GM21528 (cell line): ENCODE measurements at regions not wholly inside any gene's neighbourhood (a gene's known extent, or its start where the extent isn't known, plus 50 kb on each side); places are given as distances from the start of the nearest gene placed in this dataset.
"Not testable (repeated sequence)": the region's sequence is repeated elsewhere in the genome, so short reads cannot be mapped to it uniquely, and the experiment has no call there.

Source experiments
- ATAC-seq: cut with Tn5 transposase; IDR thresholded peaks from one replicate; pipeline ENCODE4 v1.9.1; 2021; ENCODE audit warnings: mild to moderate bottlenecking, moderate library complexity; ENCODE audit not compliant: unreplicated experiment, low FRiP score

DNA sequence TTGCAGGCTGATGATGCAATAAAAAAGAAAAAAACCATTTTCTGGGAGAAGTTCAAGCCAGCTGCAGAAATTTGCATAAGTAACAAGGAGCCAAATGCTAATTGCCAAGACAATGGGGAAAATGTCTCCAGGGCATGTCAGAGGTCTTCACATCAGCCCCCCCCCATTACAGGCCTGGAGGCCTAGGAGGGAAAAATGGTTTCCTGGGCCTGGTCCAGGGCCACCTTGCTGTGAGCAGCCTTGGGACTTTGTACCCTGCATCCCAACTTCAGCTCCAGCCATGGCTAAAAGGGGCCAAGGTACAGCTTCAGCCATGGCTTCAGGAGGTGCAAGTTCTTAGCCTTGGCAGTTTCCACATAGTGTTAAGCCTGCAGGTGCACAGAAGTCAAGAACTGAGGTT, 160.0 kb upstream of the IRS4 start:
- ATAC-seq, result not testable (repeated sequence)

DNA sequence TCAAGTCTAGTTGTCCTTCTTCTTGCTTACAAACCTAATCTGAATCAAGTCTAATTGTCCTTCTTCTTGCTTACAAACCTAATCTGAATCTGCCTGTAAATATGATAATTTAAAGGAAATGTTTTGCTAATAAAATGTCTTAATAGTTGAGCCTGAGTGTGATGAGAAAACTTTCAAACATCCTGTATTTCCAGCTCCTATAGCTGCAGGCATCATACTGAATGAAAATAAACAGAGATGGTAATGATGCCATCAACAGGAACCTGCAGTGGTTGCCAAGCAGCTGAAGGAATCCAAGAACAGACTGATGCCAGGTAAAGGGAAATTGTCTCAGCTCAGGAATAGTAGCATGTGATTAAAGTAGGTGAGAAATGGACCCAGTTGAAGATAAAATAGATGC, 156.1 kb upstream of the IRS4 start:
- ATAC-seq, result no peak

DNA sequence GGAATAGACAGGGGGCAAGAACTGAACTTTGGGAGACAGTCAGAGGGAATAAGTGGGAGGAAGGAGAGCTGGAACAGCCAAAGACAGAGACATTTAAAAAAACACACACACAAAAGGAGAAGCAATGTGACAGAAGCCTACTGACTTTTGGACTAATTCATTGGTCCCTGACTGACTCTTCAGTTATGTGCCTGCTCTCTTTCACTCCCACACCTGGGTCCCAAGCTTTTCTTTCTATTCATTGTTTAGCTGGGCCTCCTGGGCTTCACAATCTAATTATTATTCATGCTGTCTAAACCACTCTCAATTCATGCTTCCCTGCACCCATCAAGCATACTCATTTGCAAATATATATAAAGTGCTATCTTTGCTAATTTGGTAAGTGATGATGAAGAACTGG, 139.2 kb upstream of the IRS4 start:
- ATAC-seq, result no peak

DNA sequence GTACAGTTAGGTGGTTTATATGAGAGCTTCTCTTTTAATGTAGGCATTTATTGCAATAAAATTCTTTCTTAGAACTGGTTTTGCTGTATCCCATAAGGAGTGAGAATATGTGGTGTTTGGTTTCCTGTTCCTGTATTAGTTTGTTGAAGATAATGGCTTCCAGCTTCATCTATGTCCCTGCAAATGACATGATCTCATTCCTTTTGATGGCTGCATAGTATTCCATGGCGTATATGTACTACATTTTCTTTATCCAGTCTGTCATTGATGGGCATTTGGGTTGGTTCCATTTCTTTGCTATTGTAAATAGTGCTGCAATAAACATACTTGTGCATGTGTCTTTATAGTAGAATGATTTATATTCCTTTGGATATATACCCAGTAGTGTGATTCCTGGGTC, 106.7 kb upstream of the IRS4 start:
- not testable (repeated sequence) for ATAC-seq

DNA sequence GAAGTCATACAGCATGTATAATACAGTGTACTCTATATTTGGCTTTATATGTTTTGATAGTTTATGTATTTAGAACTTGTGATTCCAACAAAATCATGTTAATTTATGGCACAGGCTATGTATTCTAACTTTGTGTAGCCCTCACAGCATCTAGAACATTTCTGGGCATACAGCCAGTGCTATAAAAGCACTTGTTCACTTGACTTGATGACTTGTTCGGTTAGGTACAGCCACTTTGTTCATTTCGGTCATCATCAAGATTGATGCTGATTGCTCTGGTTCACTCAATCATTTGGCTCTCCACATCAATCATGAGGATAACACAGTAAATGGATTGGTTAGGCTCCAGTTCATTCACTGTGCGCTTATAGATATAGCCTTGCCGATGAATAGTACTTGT, 97.6 kb upstream of the IRS4 start:
- no peak for ATAC-seq

DNA sequence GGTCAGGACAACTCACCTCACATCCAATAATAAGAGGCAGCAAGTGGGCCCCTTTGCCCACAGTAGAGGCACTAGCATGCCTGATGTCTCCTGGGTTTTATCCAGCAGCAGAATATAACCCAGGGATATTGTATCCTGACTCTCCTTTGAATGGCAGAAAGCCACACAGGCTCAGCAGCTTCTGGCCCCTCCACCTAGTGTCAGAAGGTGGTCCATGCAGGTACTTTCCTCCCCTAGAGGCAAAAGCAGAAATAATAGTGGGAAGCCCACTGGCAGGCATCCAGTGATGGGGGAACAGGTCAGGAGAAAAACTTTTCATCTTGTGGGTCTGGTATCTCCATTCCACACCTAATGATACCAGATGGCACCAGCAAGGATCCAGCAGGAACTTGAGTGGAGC, 75.5 kb upstream of the IRS4 start:
- ATAC-seq, result no peak

DNA sequence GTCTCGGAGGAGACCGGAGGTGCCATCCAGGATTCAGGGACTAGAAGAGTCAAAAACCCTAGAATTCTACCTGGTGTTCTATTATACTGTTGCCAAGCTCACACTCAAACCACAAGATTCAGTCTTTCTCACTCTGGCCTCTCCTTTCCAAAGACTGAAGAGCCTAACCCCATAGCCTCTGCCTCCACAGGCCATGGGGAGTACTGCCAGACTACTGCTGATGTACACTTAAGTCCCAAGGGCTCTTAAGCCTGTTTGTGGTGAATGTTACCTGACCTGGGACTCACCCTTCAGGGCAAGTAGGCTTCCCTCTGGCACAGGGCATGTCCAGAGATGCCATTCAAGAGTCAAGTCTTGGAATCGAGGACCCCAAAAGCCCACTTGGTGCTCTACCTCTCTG, 58.9 kb upstream of the IRS4 start:
- no peak for ATAC-seq
